ENCODE measurements at regions not wholly inside any gene's neighbourhood (a gene's known extent, or its start where the extent isn't known, plus 50 kb on each side); places are given as distances from the start of the nearest gene placed in this dataset.

DNA sequence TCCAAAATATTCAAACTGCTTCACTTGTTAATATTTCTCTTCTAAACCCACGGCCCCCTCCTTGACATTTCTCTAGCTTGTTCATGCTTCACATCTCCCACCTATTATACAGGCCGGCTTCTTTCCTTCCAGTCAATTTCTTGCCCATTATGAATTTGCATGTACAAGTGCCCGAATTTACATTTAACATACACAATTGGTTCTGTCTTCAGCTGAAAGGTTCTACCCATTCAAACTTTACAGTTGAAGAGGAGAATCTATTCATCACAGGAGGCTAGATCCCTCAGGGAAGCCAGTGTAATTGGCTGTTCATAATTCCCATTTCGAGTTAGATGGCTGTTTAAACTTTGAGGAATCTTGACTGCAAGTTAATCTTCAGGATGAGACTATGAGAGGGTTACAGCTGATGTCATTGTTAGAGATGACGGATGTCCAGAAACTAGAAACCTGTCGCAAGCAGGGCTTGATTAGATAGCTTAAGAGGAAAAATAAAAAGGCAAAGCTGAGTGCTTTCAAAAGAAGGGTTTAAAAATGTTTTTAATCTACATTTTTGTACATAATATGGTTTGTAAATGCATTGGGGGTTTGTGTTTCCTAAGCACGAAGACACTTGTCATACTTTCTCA is 157.0 kb downstream of the ADSS2 start:
- no peak overlapping the region for H3K27ac ChIP-seq (ENCODE audit: low read depth in 1 of 2, low read length in 2 of 2)
- no peak for DNase-seq
- Mint-ChIP-seq H3K9me3 (peaks cover 0 to 3% (median 0%) of the 10 kb centered on the region in 7 donors), H3K4me1 (peaks cover 63% of the 10 kb centered on the region), H3K27ac (peak overlapping the region in 1 of 7 donors; percentile 42), H3K36me3 (peaks cover 0 to 4% of the 10 kb centered on the region in 2 donors), H3K27me3 (ENCODE audit: low read depth in 3 of 3) (peaks cover 0 to 2% (median 0%) of the 10 kb centered on the region in 3 donors), H3K4me3 (no peak overlapping the region)
- TF ChIP-seq, protein P1, sequence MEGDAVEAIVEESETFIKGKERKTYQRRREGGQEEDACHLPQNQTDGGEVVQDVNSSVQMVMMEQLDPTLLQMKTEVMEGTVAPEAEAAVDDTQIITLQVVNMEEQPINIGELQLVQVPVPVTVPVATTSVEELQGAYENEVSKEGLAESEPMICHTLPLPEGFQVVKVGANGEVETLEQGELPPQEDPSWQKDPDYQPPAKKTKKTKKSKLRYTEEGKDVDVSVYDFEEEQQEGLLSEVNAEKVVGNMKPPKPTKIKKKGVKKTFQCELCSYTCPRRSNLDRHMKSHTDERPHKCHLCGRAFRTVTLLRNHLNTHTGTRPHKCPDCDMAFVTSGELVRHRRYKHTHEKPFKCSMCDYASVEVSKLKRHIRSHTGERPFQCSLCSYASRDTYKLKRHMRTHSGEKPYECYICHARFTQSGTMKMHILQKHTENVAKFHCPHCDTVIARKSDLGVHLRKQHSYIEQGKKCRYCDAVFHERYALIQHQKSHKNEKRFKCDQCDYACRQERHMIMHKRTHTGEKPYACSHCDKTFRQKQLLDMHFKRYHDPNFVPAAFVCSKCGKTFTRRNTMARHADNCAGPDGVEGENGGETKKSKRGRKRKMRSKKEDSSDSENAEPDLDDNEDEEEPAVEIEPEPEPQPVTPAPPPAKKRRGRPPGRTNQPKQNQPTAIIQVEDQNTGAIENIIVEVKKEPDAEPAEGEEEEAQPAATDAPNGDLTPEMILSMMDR (IDR thresholded peaks at IDR 0.05), result no peak
- intact Hi-C loops (cut with micrococcal nuclease), result loop anchor here in 1 of 2 donors (10.0 kb wide), 1 partner anchor 550 kb away; no protein-coding TSS in a partner anchor
- no peaks in the 10 kb centered on the region for H3K27me3 ChIP-seq (ENCODE audit: control insufficient read depth in 2 of 2, insufficient read depth in 2 of 2, low read length in 2 of 2)
- H3K9ac ChIP-seq (ENCODE audit: insufficient read depth, low read length, poor library complexity, severe bottlenecking), result no peak overlapping the region
- peaks cover 38 to 47% of the 10 kb centered on the region in 2 donors for H3K4me1 ChIP-seq (ENCODE audit: control insufficient read depth in 1 of 2, insufficient read depth in 2 of 2, low read length in 2 of 2)
- H3K79me2 ChIP-seq (ENCODE audit: insufficient read depth, low read length), result no peaks in the 10 kb centered on the region
- no peaks in the 10 kb centered on the region for H3K9me3 ChIP-seq (replicated peaks in 1 of 2; ENCODE audit: control insufficient read depth in 1 of 2, insufficient read depth in 1 of 2, low read length in 2 of 2)
- 79% methylated on average over 5 of the region's 7 CpGs for WGBS (ENCODE audit: insufficient coverage)
- H3K4me2 ChIP-seq (replicated peaks; ENCODE audit: extremely low read depth, low read length, poor library complexity, severe bottlenecking), result no peak overlapping the region
- no peak overlapping the region for H2AFZ ChIP-seq (ENCODE audit: insufficient read depth, low read depth, low read length, poor library complexity, severe bottlenecking)
- H3K36me3 ChIP-seq (replicated peaks in 1 of 2; ENCODE audit: control insufficient read depth in 1 of 2, insufficient read depth in 2 of 2, low read length in 2 of 2), result no peaks in the 10 kb centered on the region
- no peak overlapping the region for H3K4me3 ChIP-seq (replicated peaks in 1 of 3; ENCODE audit: low read depth in 2 of 3, low read length in 3 of 3)
- H4K20me1 ChIP-seq (ENCODE audit: insufficient read depth, low read length), result no peaks in the 10 kb centered on the region

DNA sequence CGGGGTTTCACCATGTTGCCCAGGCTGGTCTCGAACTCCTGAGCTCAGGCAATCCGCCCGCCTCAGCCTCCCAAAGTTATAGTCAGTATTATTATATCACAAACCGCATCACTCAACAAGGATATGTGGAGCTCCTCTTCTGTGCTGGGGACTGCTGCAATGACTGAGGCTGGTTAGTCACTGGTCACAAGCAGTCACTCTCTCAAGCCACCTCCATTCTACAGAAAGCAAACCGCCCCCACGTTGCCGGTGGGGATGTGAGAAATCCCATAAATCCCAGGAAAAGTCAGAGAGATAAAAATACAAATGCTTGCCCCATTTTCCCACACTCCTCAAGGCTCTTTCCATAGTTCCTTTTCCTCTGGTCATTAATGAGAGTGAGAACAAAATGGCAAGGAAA is 155.7 kb downstream of the ADSS2 start:
- Mint-ChIP-seq H3K9me3 (peaks cover 0 to 3% (median 0%) of the 10 kb centered on the region in 7 donors), H3K4me1 (peaks cover 58% of the 10 kb centered on the region), H3K27me3 (ENCODE audit: low read depth in 3 of 3) (peaks cover 0 to under 1% (median 0%) of the 10 kb centered on the region in 3 donors), H3K4me3 (no peak overlapping the region), H3K27ac (peak overlapping the region; percentile 43 to 89 (median 73)), H3K36me3 (peaks cover 0 to 4% of the 10 kb centered on the region in 2 donors)
- Histone ChIP-seq H4K20me1 (ENCODE audit: insufficient read depth, low read length) (no peaks in the 10 kb centered on the region), H3K27me3 (ENCODE audit: control insufficient read depth in 2 of 2, insufficient read depth in 2 of 2, low read length in 2 of 2) (no peaks in the 10 kb centered on the region), H3K4me3 (replicated peaks in 1 of 3; ENCODE audit: low read depth in 2 of 3, low read length in 3 of 3) (peak overlapping the region in 1 of 3 experiments; percentile 8), H2AFZ (ENCODE audit: insufficient read depth, low read depth, low read length, poor library complexity, severe bottlenecking) (peak overlapping the region; percentile 68), H3K79me2 (ENCODE audit: insufficient read depth, low read length) (no peaks in the 10 kb centered on the region), H3K4me1 (ENCODE audit: control insufficient read depth in 1 of 2, insufficient read depth in 2 of 2, low read length in 2 of 2) (peaks cover 38 to 49% of the 10 kb centered on the region in 2 donors), H3K9me3 (replicated peaks in 1 of 2; ENCODE audit: control insufficient read depth in 1 of 2, insufficient read depth in 1 of 2, low read length in 2 of 2) (no peaks in the 10 kb centered on the region), H3K36me3 (replicated peaks in 1 of 2; ENCODE audit: control insufficient read depth in 1 of 2, insufficient read depth in 2 of 2, low read length in 2 of 2) (no peaks in the 10 kb centered on the region), H3K9ac (ENCODE audit: insufficient read depth, low read length, poor library complexity, severe bottlenecking) (no peak overlapping the region), H3K4me2 (replicated peaks; ENCODE audit: extremely low read depth, low read length, poor library complexity, severe bottlenecking) (peak overlapping the region; percentile 12), H3K27ac (ENCODE audit: low read depth in 1 of 2, low read length in 2 of 2) (peak overlapping the region in 1 of 2 donors; percentile 71)
- WGBS (ENCODE audit: insufficient coverage), result no CpG with 5 or more reads among the region's 8 CpGs
- intact Hi-C loops (cut with micrococcal nuclease), result loop anchor here in 1 of 2 donors (10.0 kb wide), 1 partner anchor 551 kb away; no protein-coding TSS in a partner anchor
- TF ChIP-seq, protein P1 (IDR thresholded peaks at IDR 0.05), result no peak
- DNase-seq, result no peak

Data from CD14-positive monocyte (primary cell).